DOHH2 (cell line): ENCODE measurements at regions not wholly inside any gene's neighbourhood (a gene's known extent, or its start where the extent isn't known, plus 50 kb on each side); places are given as distances from the start of the nearest gene placed in this dataset.

Experiments
- EZH2phosphoT487 ChIP-seq: fragments of 200-600 bp; sonication (generic); IDR thresholded peaks from 2 replicates; pipeline ENCODE4 v1.6.1; 2017; ENCODE audit warnings: borderline replicate concordance, mild to moderate bottlenecking, antibody characterized with exemption, low read length, moderate library complexity, mixed read lengths
- TF ChIP-seq, protein P1 (sequence below): fragments of 200-600 bp; sonication (generic); IDR thresholded peaks from one replicate; pipeline ENCODE4 v1.5.1; 2014; ENCODE audit warnings: antibody characterized with exemption, mild to moderate bottlenecking, low read depth, low read length; ENCODE audit not compliant: poor library complexity, severe bottlenecking

DNA sequence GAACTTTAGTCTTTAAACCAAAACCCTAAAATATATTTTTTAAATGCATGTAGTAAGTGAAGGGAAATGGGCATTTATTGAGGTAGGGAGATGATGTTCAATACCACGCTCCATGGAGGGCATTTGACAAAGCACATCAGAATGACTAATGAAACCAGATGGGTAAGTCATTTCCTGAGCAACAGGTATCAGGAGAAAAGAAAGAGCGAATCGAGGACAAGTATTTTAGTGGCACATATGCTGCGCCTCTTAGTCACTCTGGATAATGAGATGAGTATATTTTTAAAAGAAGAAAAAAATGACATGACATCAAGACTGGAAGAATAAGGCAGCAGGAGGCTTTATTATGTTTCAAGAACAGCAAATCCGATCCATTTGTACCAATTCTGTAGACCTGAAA, 129.0 kb upstream of the ARHGEF3 start:
- TF ChIP-seq, protein P1, sequence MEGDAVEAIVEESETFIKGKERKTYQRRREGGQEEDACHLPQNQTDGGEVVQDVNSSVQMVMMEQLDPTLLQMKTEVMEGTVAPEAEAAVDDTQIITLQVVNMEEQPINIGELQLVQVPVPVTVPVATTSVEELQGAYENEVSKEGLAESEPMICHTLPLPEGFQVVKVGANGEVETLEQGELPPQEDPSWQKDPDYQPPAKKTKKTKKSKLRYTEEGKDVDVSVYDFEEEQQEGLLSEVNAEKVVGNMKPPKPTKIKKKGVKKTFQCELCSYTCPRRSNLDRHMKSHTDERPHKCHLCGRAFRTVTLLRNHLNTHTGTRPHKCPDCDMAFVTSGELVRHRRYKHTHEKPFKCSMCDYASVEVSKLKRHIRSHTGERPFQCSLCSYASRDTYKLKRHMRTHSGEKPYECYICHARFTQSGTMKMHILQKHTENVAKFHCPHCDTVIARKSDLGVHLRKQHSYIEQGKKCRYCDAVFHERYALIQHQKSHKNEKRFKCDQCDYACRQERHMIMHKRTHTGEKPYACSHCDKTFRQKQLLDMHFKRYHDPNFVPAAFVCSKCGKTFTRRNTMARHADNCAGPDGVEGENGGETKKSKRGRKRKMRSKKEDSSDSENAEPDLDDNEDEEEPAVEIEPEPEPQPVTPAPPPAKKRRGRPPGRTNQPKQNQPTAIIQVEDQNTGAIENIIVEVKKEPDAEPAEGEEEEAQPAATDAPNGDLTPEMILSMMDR, result no peak
- TF ChIP-seq EZH2phosphoT487, result no peak
